HEK293 (cell line): ENCODE measurements at regions not wholly inside any gene's neighbourhood (a gene's known extent, or its start where the extent isn't known, plus 50 kb on each side); places are given as distances from the start of the nearest gene placed in this dataset.
A peak's percentile ranks its signal among the peaks of the same experiment; 100 is the strongest.

Source experiments
- CTCF ChIA-PET: fragments of 350-600 bp; formaldehyde crosslinking; extraction: SDS; loops from one replicate; lab custom pipeline; 2021; ENCODE audit warnings: antibody characterized with exemption; lab: Yijun Ruan, JAX
- POLR2A ChIA-PET: fragments of 300-600 bp; formaldehyde crosslinking; extraction: SDS; loops from one replicate; lab custom pipeline; 2020; ENCODE audit warnings: antibody characterized with exemption, inconsistent platforms; lab: Yijun Ruan, JAX
- H3K27ac ChIP-seq: fragments of 200-500 bp; sonication (Bioruptor generic); 2 replicates; pipeline ENCODE4 v1.5.1; 2014; ENCODE audit warnings: low read depth, low read length, control low read depth, inconsistent platforms; ENCODE audit errors: extremely low read depth
- H3K36me3 ChIP-seq, 2 experiments: fragments of 200-500 bp in 1 of 2; sonication (Bioruptor generic) in 1 of 2; 1 replicate in 1 of 2; 2 replicates in 1 of 2; pipeline ENCODE4 v1.5.1; 2014 to 2017; ENCODE audit warnings: inconsistent platforms in 2 of 2, low read length in 2 of 2; ENCODE audit not compliant: control insufficient read depth in 2 of 2, insufficient read depth in 1 of 2
- H3K4me1 ChIP-seq: fragments of 200-500 bp; sonication (Bioruptor generic); 2 replicates; pipeline ENCODE4 v1.5.1; 2014; ENCODE audit warnings: mild to moderate bottlenecking, low read length, inconsistent platforms; ENCODE audit not compliant: control insufficient read depth, insufficient read depth
- H3K4me3 ChIP-seq: 2 replicates; pipeline ENCODE4 v1.5.1; 2011; ENCODE audit warnings: low read depth, mild to moderate bottlenecking, control low read depth, low read length, moderate library complexity
- H3K9me3 ChIP-seq: fragments of 200-500 bp; sonication (Bioruptor generic); 2 replicates; pipeline ENCODE4 v1.5.1; 2014; ENCODE audit warnings: low read depth, low read length, inconsistent platforms; ENCODE audit not compliant: control insufficient read depth, insufficient read depth
- BCL11A ChIP-seq: fragments of 450-650 bp; formaldehyde crosslinking; IDR thresholded peaks from 2 replicates; pipeline ENCODE4 v1.5.1; 2016; ENCODE audit warnings: low read depth, missing biosample characterization, missing genetic modification characterization
- EGR2 ChIP-seq: fragments of 450-650 bp; formaldehyde crosslinking; IDR thresholded peaks from 2 replicates; pipeline ENCODE4 v1.5.1; 2016; ENCODE audit warnings: low read depth, missing biosample characterization, missing genetic modification characterization
- GLI2 ChIP-seq: fragments of 450-650 bp; formaldehyde crosslinking; IDR thresholded peaks from 2 replicates; pipeline ENCODE4; 2017; ENCODE audit warnings: missing biosample characterization, missing genetic modification characterization, low read depth, borderline replicate concordance
- KLF10 ChIP-seq: fragments of 450-650 bp; IDR thresholded peaks from 2 replicates; pipeline ENCODE4 v1.5.1; 2018; ENCODE audit warnings: missing biosample characterization, mild to moderate bottlenecking, missing genetic modification characterization
- KLF17 ChIP-seq: fragments of 450-650 bp; formaldehyde crosslinking; IDR thresholded peaks from 2 replicates; pipeline ENCODE4 v1.5.1; 2016; ENCODE audit warnings: missing biosample characterization, missing genetic modification characterization
- MZF1 ChIP-seq: fragments of 450-650 bp; formaldehyde crosslinking; IDR thresholded peaks from 2 replicates; pipeline ENCODE4 v1.5.1; 2017; ENCODE audit warnings: missing biosample characterization, missing genetic modification characterization, borderline replicate concordance
- SCRT2 ChIP-seq: fragments of 450-650 bp; formaldehyde crosslinking; IDR thresholded peaks from 2 replicates; pipeline ENCODE4 v1.5.1; 2016; ENCODE audit warnings: missing biosample characterization, missing genetic modification characterization
- SP2 ChIP-seq: fragments of 450-650 bp; formaldehyde crosslinking; IDR thresholded peaks from 2 replicates; pipeline ENCODE4 v1.5.1; 2016; ENCODE audit warnings: missing biosample characterization, missing genetic modification characterization
- SP3 ChIP-seq: fragments of 450-650 bp; formaldehyde crosslinking; IDR thresholded peaks from 2 replicates; pipeline ENCODE4 v1.5.1; 2016; ENCODE audit warnings: missing biosample characterization, missing genetic modification characterization
- TSHZ1 ChIP-seq: fragments of 450-650 bp; formaldehyde crosslinking; IDR thresholded peaks from 2 replicates; pipeline ENCODE4 v1.5.1; 2016; ENCODE audit warnings: missing biosample characterization, missing genetic modification characterization, borderline replicate concordance
- ZFHX2 ChIP-seq: fragments of 450-650 bp; formaldehyde crosslinking; conservative IDR thresholded peaks from 2 replicates; pipeline ENCODE4 v1.5.1; 2016; ENCODE audit warnings: missing biosample characterization, missing genetic modification characterization
- ZIC2 ChIP-seq: fragments of 450-650 bp; formaldehyde crosslinking; IDR thresholded peaks from 2 replicates; pipeline ENCODE4 v1.5.1; 2016; ENCODE audit warnings: missing biosample characterization, missing genetic modification characterization
- ZNF140 ChIP-seq: fragments of 450-650 bp; formaldehyde crosslinking; IDR thresholded peaks from 2 replicates; pipeline ENCODE4 v1.5.1; 2016; ENCODE audit warnings: missing biosample characterization, missing genetic modification characterization
- ZNF18 ChIP-seq: fragments of 450-650 bp; formaldehyde crosslinking; IDR thresholded peaks from 2 replicates; pipeline ENCODE4 v1.5.1; 2016; ENCODE audit warnings: missing biosample characterization, missing genetic modification characterization
- ZNF274 ChIP-seq, 2 experiments: fragments of 200-500 bp in 1 of 2; fragments of 450-650 bp in 1 of 2; sonication (Bioruptor generic) in 1 of 2; formaldehyde crosslinking in 1 of 2; IDR thresholded peaks; 2 replicates each; pipeline versions ENCODE4 v1.5.1 to v1.6.1; 2014 to 2016; ENCODE audit warnings: borderline replicate concordance in 1 of 2, inconsistent platforms in 1 of 2, low read length in 1 of 2, missing biosample characterization in 1 of 2, missing genetic modification characterization in 1 of 2
- ZNF302 ChIP-seq: fragments of 450-650 bp; formaldehyde crosslinking; IDR thresholded peaks from 2 replicates; pipeline ENCODE4 v1.5.1; 2016; ENCODE audit warnings: missing biosample characterization, missing genetic modification characterization, low read depth
- ZNF311 ChIP-seq: fragments of 450-650 bp; formaldehyde crosslinking; IDR thresholded peaks from 2 replicates; pipeline ENCODE4 v1.5.1; 2017; ENCODE audit warnings: missing biosample characterization, missing genetic modification characterization, borderline replicate concordance
- ZNF354C ChIP-seq: fragments of 450-650 bp; formaldehyde crosslinking; IDR thresholded peaks from 2 replicates; pipeline ENCODE4 v1.5.1; 2016; ENCODE audit warnings: missing biosample characterization, missing genetic modification characterization, low read depth, borderline replicate concordance
- ZNF501 ChIP-seq: fragments of 450-650 bp; formaldehyde crosslinking; IDR thresholded peaks from 2 replicates; pipeline ENCODE4 v1.5.1; 2016; ENCODE audit warnings: missing biosample characterization, missing genetic modification characterization
- ZNF701 ChIP-seq: fragments of 450-650 bp; formaldehyde crosslinking; IDR thresholded peaks from 2 replicates; pipeline ENCODE4 v1.5.1; 2016; ENCODE audit warnings: missing biosample characterization, missing genetic modification characterization
- ZNF837 ChIP-seq: fragments of 450-650 bp; formaldehyde crosslinking; IDR thresholded peaks from 2 replicates; pipeline ENCODE4 v1.5.1; 2016; ENCODE audit warnings: missing biosample characterization, missing genetic modification characterization
- ZSCAN4 ChIP-seq: fragments of 450-650 bp; formaldehyde crosslinking; IDR thresholded peaks from 2 replicates; pipeline ENCODE4 v1.5.1; 2017; ENCODE audit warnings: missing biosample characterization, missing genetic modification characterization
- ZXDB ChIP-seq: fragments of 450-650 bp; formaldehyde crosslinking; IDR thresholded peaks from 2 replicates; pipeline ENCODE4 v1.5.1; 2016; ENCODE audit warnings: missing biosample characterization, missing genetic modification characterization

GRCh38 chr14:100468557-100468956 lies 118.7 kb downstream of the BEGAIN start:
- Histone ChIP-seq H3K4me3 (no peak overlapping the region), H3K27ac (no peak overlapping the region), H3K36me3 (no peaks in the 10 kb centered on the region), H3K4me1 (peaks cover 14% of the 10 kb centered on the region), H3K9me3 (no peaks in the 10 kb centered on the region)
- no peak for TF ChIP-seq KLF10 (tag by site-specific recombination)
- TF ChIP-seq MZF1 (tag by site-specific recombination), result no peak
- no peak for TF ChIP-seq ZXDB (tag by site-specific recombination)
- TF ChIP-seq BCL11A (tag by site-specific recombination), result no peak
- TF ChIP-seq ZNF837 (tag by site-specific recombination), result no peak
- TF ChIP-seq SP2 (tag by site-specific recombination), result no peak
- TF ChIP-seq KLF17 (tag by site-specific recombination), result no peak
- no peak for TF ChIP-seq ZNF354C (tag by site-specific recombination)
- no peak for TF ChIP-seq ZNF311
- no peak for TF ChIP-seq SCRT2 (tag by site-specific recombination)
- TF ChIP-seq ZNF274 (IDR thresholded peaks at IDR 0.05; ENCODE audit: low read length), result no peak
- TF ChIP-seq ZNF274 (tag by site-specific recombination; IDR thresholded peaks at IDR 0.05; ENCODE audit: borderline replicate concordance), result no peak
- TF ChIP-seq ZNF140 (tag by site-specific recombination), result no peak
- ChIA-PET POLR2A (no interaction called here), CTCF (interaction anchor here (1.0 to 1.3 kb wide), 2 partner anchors 8 to 83 kb away, joined by 3 read pairs; no protein-coding TSS in a partner anchor)

- TF ChIP-seq GLI2 (tag by site-specific recombination) (no peak), SP3 (tag by site-specific recombination) (no peak), ZFHX2 (tag by site-specific recombination) (0 out of 2 replicates have a peak, but pooled peaks have one; percentile 50), EGR2 (tag by site-specific recombination) (peak; percentile 38)
- no peaks in the 10 kb centered on the region for H3K36me3 ChIP-seq
- no peaks in the 10 kb centered on the region for H3K9me3 ChIP-seq
- no peak overlapping the region for H3K4me3 ChIP-seq
- POLR2A ChIA-PET, result no interaction called here
- H3K27ac ChIP-seq, result no peak overlapping the region
- CTCF ChIA-PET, result interaction anchor here (0.7 to 1.4 kb wide), 4 partner anchors 26 to 300 kb away, joined by 3 to 6 read pairs (median 3); no protein-coding TSS in a partner anchor
- H3K4me1 ChIP-seq, result peaks cover 14% of the 10 kb centered on the region
These were observed 117.3 kb downstream of the BEGAIN start for GRCh38 chr14:100469632-100470522.

- no peaks in the 10 kb centered on the region for H3K9me3 ChIP-seq
- CTCF ChIA-PET, result interaction anchor here (0.7 to 1.4 kb wide), 3 partner anchors 27 to 176 kb away, joined by 3 to 6 read pairs (median 3); no protein-coding TSS in a partner anchor
- H3K36me3 ChIP-seq, result no peaks in the 10 kb centered on the region
- H3K27ac ChIP-seq, result no peak overlapping the region
- POLR2A ChIA-PET, result no interaction called here
- no peak overlapping the region for H3K4me3 ChIP-seq
- peaks cover 14% of the 10 kb centered on the region for H3K4me1 ChIP-seq
- TF ChIP-seq ZIC2, result no peak
- TF ChIP-seq ZNF18 (tag by site-specific recombination), result no peak
- no peak; the same call in none of the 2 replicates for TF ChIP-seq ZFHX2 (tag by site-specific recombination)
- no peak for TF ChIP-seq ZNF701 (tag by site-specific recombination)
- TF ChIP-seq ZNF302, result no peak
- TF ChIP-seq ZSCAN4 (tag by site-specific recombination), result no peak
- TF ChIP-seq GLI2 (tag by site-specific recombination), result no peak
- no peak for TF ChIP-seq TSHZ1
- no peak for TF ChIP-seq ZNF501 (tag by site-specific recombination)
These were observed 116.7 kb downstream of the BEGAIN start for GRCh38 chr14:100470523-100470897.
